Loucy (cell line): ENCODE measurements at regions not wholly inside any gene's neighbourhood (a gene's known extent, or its start where the extent isn't known, plus 50 kb on each side); places are given as distances from the start of the nearest gene placed in this dataset.

Experiments
- H2AFZ ChIP-seq: fragments of 200-600 bp; sonication (generic); 2 replicates; pipeline ENCODE4 v1.6.0; 2016; ENCODE audit warnings: antibody characterized with exemption, mild to moderate bottlenecking, low read length, moderate library complexity
- H3F3A ChIP-seq: fragments of 200-600 bp; 2 replicates; pipeline ENCODE4 v1.6.0; 2016; ENCODE audit warnings: antibody characterized with exemption, low read depth, mild to moderate bottlenecking
- H3K27me3 ChIP-seq: fragments of 200-600 bp; sonication (generic); 2 replicates; pipeline ENCODE4 v1.6.1; 2014; ENCODE audit warnings: low read length, mild to moderate bottlenecking; ENCODE audit not compliant: insufficient read depth, poor library complexity, severe bottlenecking
- H3K36me3 ChIP-seq: fragments of 200-600 bp; sonication (generic); 2 replicates; pipeline ENCODE4 v1.6.1; 2016; ENCODE audit warnings: low read length; ENCODE audit not compliant: insufficient read depth
- H3K4me1 ChIP-seq: fragments of 200-600 bp; sonication (generic); 2 replicates; pipeline ENCODE4 v1.5.1; 2014; ENCODE audit warnings: low read length, mild to moderate bottlenecking; ENCODE audit not compliant: insufficient read depth, poor library complexity, severe bottlenecking
- H3K4me2 ChIP-seq: fragments of 200-600 bp; sonication (generic); 2 replicates; pipeline ENCODE4 v1.6.0; 2014; ENCODE audit warnings: antibody characterized with exemption, low read length, low read depth, mild to moderate bottlenecking; ENCODE audit not compliant: poor library complexity, severe bottlenecking
- H3K4me3 ChIP-seq: fragments of 200-600 bp; sonication (generic); 2 replicates; pipeline ENCODE4 v1.5.1; 2014; ENCODE audit warnings: low read length, mild to moderate bottlenecking, mixed read lengths; ENCODE audit not compliant: poor library complexity, severe bottlenecking
- H3K79me2 ChIP-seq: fragments of 200-600 bp; sonication (generic); 2 replicates; pipeline ENCODE4 v1.6.1; 2014; ENCODE audit warnings: low read length; ENCODE audit not compliant: insufficient read depth
- H3K9ac ChIP-seq: fragments of 200-600 bp; sonication (generic); 2 replicates; pipeline ENCODE4 v1.6.0; 2014; ENCODE audit warnings: mild to moderate bottlenecking, low read depth, low read length, moderate library complexity; ENCODE audit not compliant: poor library complexity, severe bottlenecking
- H3K9me2 ChIP-seq: fragments of 200-600 bp; sonication (generic); replicated peaks from 2 replicates; pipeline ENCODE4 v1.6.1; 2016; ENCODE audit warnings: low read depth, low read length, mixed read lengths
- H3K9me3 ChIP-seq: fragments of 200-600 bp; sonication (generic); 2 replicates; pipeline ENCODE4 v1.6.1; 2014; ENCODE audit warnings: mild to moderate bottlenecking, antibody characterized with exemption, low read length, low read depth; ENCODE audit not compliant: insufficient read depth
- H4K20me1 ChIP-seq: fragments of 200-600 bp; sonication (generic); 2 replicates; pipeline ENCODE4 v1.6.0; 2014; ENCODE audit warnings: antibody characterized with exemption, low read length, mild to moderate bottlenecking; ENCODE audit not compliant: insufficient read depth, poor library complexity, severe bottlenecking
- CTCF ChIP-seq: fragments of 200-600 bp; sonication (generic); conservative IDR thresholded peaks from 2 replicates; pipeline ENCODE4 v1.5.1; 2014; ENCODE audit warnings: mild to moderate bottlenecking, antibody characterized with exemption, low read length
- EZH2phosphoT487 ChIP-seq: fragments of 200-600 bp; IDR thresholded peaks from 2 replicates; pipeline ENCODE4 v1.6.1; 2018; ENCODE audit warnings: antibody characterized with exemption, mild to moderate bottlenecking, moderate library complexity, borderline replicate concordance

GRCh38 chr10:131841131-131841660 lies 59.6 kb upstream of the PPP2R2D start:
- Histone ChIP-seq H3K79me2 (no peaks in the 10 kb centered on the region), H3K36me3 (no peaks in the 10 kb centered on the region), H3F3A (no peaks in the 10 kb centered on the region), H3K4me1 (no peaks in the 10 kb centered on the region), H3K9ac (no peak overlapping the region), H2AFZ (no peak overlapping the region), H3K9me2 (no peaks in the 10 kb centered on the region), H3K9me3 (peaks cover 12% of the 10 kb centered on the region; the same call in 1 of the 2 replicates), H3K4me3 (no peak overlapping the region), H3K27me3 (no peaks in the 10 kb centered on the region), H3K4me2 (no peak overlapping the region), H4K20me1 (no peaks in the 10 kb centered on the region)
- TF ChIP-seq EZH2phosphoT487: no peak
- no peak for TF ChIP-seq CTCF

GRCh38 chr10:131841661-131842139 lies 59.1 kb upstream of the PPP2R2D start:
- Histone ChIP-seq H2AFZ (no peak overlapping the region), H3K9me2 (no peaks in the 10 kb centered on the region)

GRCh38 chr10:131842351-131843088 lies 58.3 kb upstream of the PPP2R2D start:
- TF ChIP-seq EZH2phosphoT487 (no peak), CTCF (no peak)
- no peaks in the 10 kb centered on the region for H3F3A ChIP-seq
- no peak overlapping the region for H3K4me2 ChIP-seq
- no peak overlapping the region for H3K9ac ChIP-seq
- no peaks in the 10 kb centered on the region for H3K4me1 ChIP-seq
- H4K20me1 ChIP-seq: no peaks in the 10 kb centered on the region
- H3K4me3 ChIP-seq: no peak overlapping the region
- H3K79me2 ChIP-seq: no peaks in the 10 kb centered on the region
- no peaks in the 10 kb centered on the region for H3K27me3 ChIP-seq
- peaks cover 12% of the 10 kb centered on the region; the same call in 1 of the 2 replicates for H3K9me3 ChIP-seq
- no peaks in the 10 kb centered on the region for H3K9me2 ChIP-seq
- H3K36me3 ChIP-seq: no peaks in the 10 kb centered on the region
- H2AFZ ChIP-seq: no peak overlapping the region

More at GRCh38 chr10:131841661-131842139, 59.1 kb upstream of the PPP2R2D start:
- Histone ChIP-seq H3K9me3 (peaks cover 12% of the 10 kb centered on the region; the same call in 1 of the 2 replicates), H3K9ac (no peak overlapping the region), H3K79me2 (no peaks in the 10 kb centered on the region), H3K36me3 (no peaks in the 10 kb centered on the region), H4K20me1 (no peaks in the 10 kb centered on the region), H3F3A (no peaks in the 10 kb centered on the region), H3K4me3 (no peak overlapping the region), H3K4me2 (no peak overlapping the region), H3K4me1 (no peaks in the 10 kb centered on the region), H3K27me3 (no peaks in the 10 kb centered on the region)
- TF ChIP-seq CTCF (no peak), EZH2phosphoT487 (no peak)
